B cell (primary cell): ENCODE measurements at regions not wholly inside any gene's neighbourhood (a gene's known extent, or its start where the extent isn't known, plus 50 kb on each side); places are given as distances from the start of the nearest gene placed in this dataset.

Experiments used
- ATAC-seq: fragments of 200-7000 bp; cut with Tn5 transposase; one replicate; pipeline ENCODE4 v1.10.0; 2021; ENCODE audit warnings: low read depth, mild to moderate bottlenecking, moderate number of reproducible peaks, moderate library complexity
- CTCF ChIA-PET: fragments of 350-600 bp; sonication (Branson Sonifier 250); formaldehyde crosslinking; loops from one replicate; lab custom pipeline; 2021; ENCODE audit warnings: antibody characterized with exemption, inconsistent platforms; lab: Charles Lee
- POLR2A ChIA-PET: fragments of 350-600 bp; sonication (Branson Sonifier 250); formaldehyde crosslinking; loops from one replicate; lab custom pipeline; 2021; ENCODE audit warnings: antibody characterized with exemption; lab: Charles Lee
- DNase-seq: peaks from one replicate; pipeline ENCODE4 v3.0.0; 2013
- H2AFZ ChIP-seq: 2 replicates; pipeline ENCODE4 v1.6.1; 2012; ENCODE audit warnings: mild to moderate bottlenecking, low read depth, low read length; ENCODE audit not compliant: insufficient read depth, poor library complexity, severe bottlenecking
- H3K27ac ChIP-seq, 2 donors: 1 replicate in 1 of 2; 2 replicates in 1 of 2; pipeline ENCODE4 v1.5.1; 2012 to 2013; ENCODE audit warnings: low read length in 2 of 2, mild to moderate bottlenecking in 2 of 2, moderate library complexity in 1 of 2
- H3K27me3 ChIP-seq, 4 experiments: fragments of 200-600 bp in 1 of 4; sonication (generic) in 1 of 4; replicated peaks in 1 of 4; 1 replicate in 2 of 4; 2 replicates in 2 of 4; pipeline versions ENCODE4 v1.6.1 to v1.7.0; 2013 to 2016; ENCODE audit warnings: low read length in 3 of 4, mild to moderate bottlenecking in 2 of 4, mixed read lengths in 1 of 4, moderate library complexity in 1 of 4; ENCODE audit not compliant: insufficient read depth in 4 of 4, control insufficient read depth in 3 of 4; ENCODE audit errors: control extremely low read depth in 1 of 4
- H3K36me3 ChIP-seq, 2 experiments: replicated peaks in 1 of 2; 1 replicate in 1 of 2; 2 replicates in 1 of 2; pipeline versions ENCODE4 v1.6.1 to v1.7.1; 2013; ENCODE audit warnings: low read length in 1 of 2; ENCODE audit not compliant: insufficient read depth in 2 of 2, control insufficient read depth in 1 of 2; ENCODE audit errors: control extremely low read depth in 1 of 2, extremely low read depth in 1 of 2
- H3K4me1 ChIP-seq, 2 donors: fragments of 200-600 bp in 1 of 2; sonication (generic) in 1 of 2; 1 replicate in 1 of 2; 2 replicates in 1 of 2; pipeline versions ENCODE4 v1.5.1 to v1.6.1; 2013 to 2017; ENCODE audit warnings: low read length in 2 of 2; ENCODE audit not compliant: control insufficient read depth in 2 of 2, insufficient read depth in 2 of 2
- H3K4me2 ChIP-seq: replicated peaks from 2 replicates; pipeline ENCODE3; 2012; ENCODE audit warnings: mild to moderate bottlenecking, low read depth, low read length; ENCODE audit not compliant: poor library complexity, severe bottlenecking
- H3K4me3 ChIP-seq, 5 experiments: fragments of 200-600 bp in 1 of 5; sonication (generic) in 1 of 5; 1 replicate in 3 of 5; 2 replicates in 2 of 5; pipeline versions ENCODE4 v1.5.1 to v1.7.0; 2011 to 2016; ENCODE audit warnings: low read length in 4 of 5, mild to moderate bottlenecking in 4 of 5, low read depth in 2 of 5, control low read depth in 1 of 5, moderate library complexity in 1 of 5; ENCODE audit not compliant: insufficient read depth in 1 of 5; ENCODE audit errors: control extremely low read depth in 1 of 5, extremely low read depth in 1 of 5
- H3K79me2 ChIP-seq: fragments of 200-600 bp; sonication (generic); one replicate; pipeline ENCODE4 v1.6.0; 2016; ENCODE audit warnings: low read length; ENCODE audit not compliant: control insufficient read depth, insufficient read depth
- H3K9ac ChIP-seq: fragments of 200-600 bp; sonication (generic); 2 replicates; pipeline ENCODE4 v1.6.1; 2017; ENCODE audit warnings: mild to moderate bottlenecking, low read length, moderate library complexity
- H3K9me3 ChIP-seq, 3 donors: one replicate each; pipeline versions ENCODE4 v1.6.1 to v1.7.1; 2013; ENCODE audit warnings: low read length in 2 of 3; ENCODE audit not compliant: control insufficient read depth in 2 of 3, insufficient read depth in 1 of 3; ENCODE audit errors: control extremely low read depth in 1 of 3
- H4K20me1 ChIP-seq: 2 replicates; pipeline ENCODE4 v1.6.0; 2012; ENCODE audit warnings: mild to moderate bottlenecking, low read length; ENCODE audit not compliant: insufficient read depth, control insufficient read depth, poor library complexity, severe bottlenecking
- H3K27ac Mint-ChIP-seq: one replicate; pipeline ENCODE4 v1.8.0; 2021; ENCODE audit warnings: mixed read lengths
- H3K27me3 Mint-ChIP-seq: one replicate; pipeline ENCODE4 v1.8.0; 2021; ENCODE audit warnings: mixed read lengths
- H3K4me1 Mint-ChIP-seq: one replicate; pipeline ENCODE4 v1.8.0; 2021; ENCODE audit warnings: mixed read lengths
- H3K4me3 Mint-ChIP-seq: one replicate; pipeline ENCODE4 v1.8.0; 2021; ENCODE audit warnings: mixed read lengths
- H3K9me3 Mint-ChIP-seq: one replicate; pipeline ENCODE4 v1.8.0; 2022; ENCODE audit warnings: mixed read lengths; ENCODE audit not compliant: insufficient read depth
- EZH2 ChIP-seq: IDR thresholded peaks from 2 replicates; pipeline ENCODE4 v1.6.1; 2012; ENCODE audit warnings: borderline replicate concordance, low read depth, mild to moderate bottlenecking, moderate library complexity, low read length; ENCODE audit not compliant: insufficient read depth, poor library complexity, severe bottlenecking
- WGBS: methylation state at CpG from one replicate; pipeline ENCODE4 v1.1.5; 2013; ENCODE audit warnings: missing lambda C conversion rate; ENCODE audit not compliant: insufficient coverage; 5-methylcytosine and 5-hydroxymethylcytosine counted together
- intact Hi-C: fragments of 100-400 bp; cut with micrococcal nuclease; formaldehyde crosslinking; loops from one replicate; pipeline ENCODE4 v1.10.0; 2022
- TF ChIP-seq, protein P1 (sequence below): fragments of 200-600 bp; IDR thresholded peaks from one replicate; pipeline ENCODE4 v1.8.0; 2022; ENCODE audit warnings: antibody characterized with exemption, mild to moderate bottlenecking

DNA sequence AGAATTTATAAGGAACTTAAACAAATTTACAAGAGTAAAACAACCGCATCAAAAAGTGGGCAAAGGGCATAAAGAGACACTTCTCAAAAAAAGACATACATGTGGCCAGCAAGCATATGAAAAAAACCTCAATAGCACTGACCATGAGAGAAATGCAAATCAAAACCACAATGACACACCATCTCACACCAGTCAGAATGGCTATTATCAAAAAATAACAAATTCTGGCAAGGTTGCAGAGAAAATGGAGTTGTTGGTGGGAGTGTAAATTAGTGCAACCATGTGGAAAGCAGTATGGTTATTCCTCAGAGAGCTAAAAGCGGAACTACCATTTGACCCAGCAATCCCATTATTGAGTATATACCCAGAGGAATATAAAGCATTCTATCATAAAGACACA, 866.8 kb upstream of the TENM4 start:
- H3K9me3 ChIP-seq: peaks cover 0 to 9% (median 0%) of the 10 kb centered on the region in 3 donors
- Mint-ChIP-seq H3K27me3 (no peaks in the 10 kb centered on the region), H3K27ac (no peak overlapping the region), H3K9me3 (peaks cover 6% of the 10 kb centered on the region), H3K4me1 (no peaks in the 10 kb centered on the region), H3K4me3 (no peak overlapping the region)
- no peaks in the 10 kb centered on the region for H3K79me2 ChIP-seq
- H3K4me1 ChIP-seq: no peaks in the 10 kb centered on the region
- CTCF ChIA-PET: no interaction called here
- H3K4me2 ChIP-seq: no peak overlapping the region
- POLR2A ChIA-PET: no interaction called here
- no peaks in the 10 kb centered on the region for H3K27me3 ChIP-seq
- WGBS: 100% methylated on average over 1 of the region's 2 CpGs
- H4K20me1 ChIP-seq: no peaks in the 10 kb centered on the region
- no peak overlapping the region for H2AFZ ChIP-seq
- DNase-seq: no peak
- no peak overlapping the region for H3K4me3 ChIP-seq
- intact Hi-C loops: no loop called here
- H3K27ac ChIP-seq: no peak overlapping the region
- H3K9ac ChIP-seq: no peak overlapping the region
- TF ChIP-seq EZH2: no peak
- TF ChIP-seq, protein P1, sequence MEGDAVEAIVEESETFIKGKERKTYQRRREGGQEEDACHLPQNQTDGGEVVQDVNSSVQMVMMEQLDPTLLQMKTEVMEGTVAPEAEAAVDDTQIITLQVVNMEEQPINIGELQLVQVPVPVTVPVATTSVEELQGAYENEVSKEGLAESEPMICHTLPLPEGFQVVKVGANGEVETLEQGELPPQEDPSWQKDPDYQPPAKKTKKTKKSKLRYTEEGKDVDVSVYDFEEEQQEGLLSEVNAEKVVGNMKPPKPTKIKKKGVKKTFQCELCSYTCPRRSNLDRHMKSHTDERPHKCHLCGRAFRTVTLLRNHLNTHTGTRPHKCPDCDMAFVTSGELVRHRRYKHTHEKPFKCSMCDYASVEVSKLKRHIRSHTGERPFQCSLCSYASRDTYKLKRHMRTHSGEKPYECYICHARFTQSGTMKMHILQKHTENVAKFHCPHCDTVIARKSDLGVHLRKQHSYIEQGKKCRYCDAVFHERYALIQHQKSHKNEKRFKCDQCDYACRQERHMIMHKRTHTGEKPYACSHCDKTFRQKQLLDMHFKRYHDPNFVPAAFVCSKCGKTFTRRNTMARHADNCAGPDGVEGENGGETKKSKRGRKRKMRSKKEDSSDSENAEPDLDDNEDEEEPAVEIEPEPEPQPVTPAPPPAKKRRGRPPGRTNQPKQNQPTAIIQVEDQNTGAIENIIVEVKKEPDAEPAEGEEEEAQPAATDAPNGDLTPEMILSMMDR: no peak
- ATAC-seq: no peak
- no peaks in the 10 kb centered on the region for H3K36me3 ChIP-seq

DNA sequence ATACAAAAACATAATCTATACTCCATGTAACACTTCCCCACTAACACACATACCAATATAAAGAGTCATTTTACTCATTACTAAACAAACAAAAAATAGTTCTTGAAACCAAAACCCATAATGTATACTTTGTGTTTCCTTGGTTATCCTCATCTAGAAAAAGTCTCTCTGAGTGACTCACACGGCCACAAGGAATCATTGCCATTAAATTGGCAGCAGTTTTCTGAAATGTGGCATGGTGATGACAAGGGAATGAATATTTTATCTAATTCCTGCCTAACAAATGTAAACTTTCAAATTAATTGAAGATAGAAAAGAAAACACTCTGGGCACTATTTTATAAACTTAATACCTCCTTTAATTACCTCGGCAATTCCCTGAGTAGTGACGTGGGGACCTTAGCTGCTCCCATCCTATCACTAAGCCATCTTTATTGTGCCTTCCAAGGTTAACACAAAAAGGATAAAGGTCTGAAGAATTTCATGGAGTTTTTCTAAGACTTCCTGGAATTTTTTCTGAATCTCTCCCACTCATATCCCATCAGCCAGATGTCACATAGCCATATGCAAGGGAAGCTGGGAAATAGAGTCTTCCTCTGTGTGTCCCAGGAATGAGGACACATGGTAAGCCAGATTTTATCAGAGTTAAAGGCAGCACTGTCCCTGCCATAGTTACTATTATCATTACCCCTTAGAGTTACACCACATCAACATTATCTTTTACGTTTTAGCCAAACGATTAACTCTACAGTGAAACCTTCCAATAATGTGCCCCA, 857.2 kb upstream of the TENM4 start:
- Histone ChIP-seq H3K79me2 (no peaks in the 10 kb centered on the region), H3K4me3 (no peak overlapping the region), H2AFZ (no peak overlapping the region), H3K27me3 (no peaks in the 10 kb centered on the region), H3K27ac (no peak overlapping the region), H3K36me3 (no peaks in the 10 kb centered on the region), H3K9me3 (no peaks in the 10 kb centered on the region), H3K9ac (no peak overlapping the region), H3K4me1 (no peaks in the 10 kb centered on the region), H4K20me1 (no peaks in the 10 kb centered on the region), H3K4me2 (no peak overlapping the region)
- no CpG with 5 or more reads among the region's 5 CpGs for WGBS
- DNase-seq (no peak), ATAC-seq (no peak)
- no peaks in the 10 kb centered on the region for H3K27me3 Mint-ChIP-seq
- no peaks in the 10 kb centered on the region for H3K4me1 Mint-ChIP-seq
- intact Hi-C loops: no loop called here
- TF ChIP-seq EZH2: no peak
- TF ChIP-seq, protein P1: no peak
- no peak overlapping the region for H3K4me3 Mint-ChIP-seq
- H3K9me3 Mint-ChIP-seq: peaks cover 5% of the 10 kb centered on the region
- CTCF ChIA-PET: no interaction called here
- no peak overlapping the region for H3K27ac Mint-ChIP-seq
- POLR2A ChIA-PET: no interaction called here
